ENCODE measurements at regions not wholly inside any gene's neighbourhood (a gene's known extent, or its start where the extent isn't known, plus 50 kb on each side); places are given as distances from the start of the nearest gene placed in this dataset.
A peak's percentile ranks its signal among the peaks of the same experiment; 100 is the strongest.
"Not testable (repeated sequence)": the region's sequence is repeated elsewhere in the genome, so short reads cannot be mapped to it uniquely, and the experiment has no call there.

DNA sequence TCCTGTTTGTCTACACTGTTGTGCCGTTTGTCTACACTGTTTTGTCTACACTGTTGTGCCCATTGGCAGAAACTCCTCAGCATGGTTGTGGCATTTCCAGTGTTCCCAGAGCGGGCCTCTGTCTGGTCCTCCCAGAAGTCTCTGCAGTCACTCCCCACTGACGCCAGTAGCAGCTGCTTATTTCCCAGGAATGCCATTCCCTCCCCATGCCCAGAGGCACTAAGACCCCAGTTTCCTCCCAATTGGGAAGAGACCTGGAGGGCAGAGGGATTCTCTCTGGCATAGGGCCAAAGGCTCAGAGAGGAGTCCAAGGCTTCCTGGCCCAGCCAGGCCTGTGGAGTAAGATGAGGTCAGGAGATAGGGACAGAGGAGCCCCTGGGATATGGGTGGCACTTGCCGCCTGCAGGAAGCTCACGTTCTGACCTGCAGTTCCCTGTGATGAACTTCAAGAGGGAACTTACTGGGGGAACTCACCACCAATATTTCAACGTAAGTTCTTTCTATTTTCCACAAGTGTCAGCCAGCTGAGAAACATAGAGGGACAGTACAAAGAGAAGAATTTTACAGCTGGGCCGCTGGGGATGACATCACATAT lies 69.1 kb downstream of the TNFAIP2 start:
- DNase-seq (ENCODE audit: low read depth): no peak
- no peak for TF ChIP-seq CTCF (conservative IDR thresholded peaks at IDR 0.05; ENCODE audit: low read depth, low read length)
- H3K4me3 ChIP-seq (ENCODE audit: low read depth, low read length): no peak overlapping the region

DNA sequence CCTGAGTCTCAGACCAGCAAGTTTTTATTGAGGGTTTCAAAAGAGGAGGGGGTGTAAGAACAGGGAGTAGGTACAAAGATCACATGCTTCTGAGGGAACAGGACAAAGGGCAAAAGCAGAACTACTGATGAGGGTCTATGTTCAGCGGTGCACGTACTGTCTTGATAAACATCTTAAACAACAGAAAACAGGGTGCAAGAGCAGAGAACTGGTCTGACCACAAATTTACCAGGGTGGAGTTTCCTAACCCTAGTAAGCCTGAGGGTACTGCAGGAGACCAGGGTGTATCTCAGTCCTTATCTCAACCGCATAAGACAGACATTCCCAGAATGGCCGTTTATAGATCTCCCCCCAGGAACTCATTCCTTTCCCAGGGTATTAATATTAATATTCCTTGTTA lies 69.6 kb downstream of the TNFAIP2 start:
- not testable (repeated sequence) for DNase-seq (ENCODE audit: low read depth); H3K4me3 ChIP-seq (ENCODE audit: low read depth, low read length)

DNA sequence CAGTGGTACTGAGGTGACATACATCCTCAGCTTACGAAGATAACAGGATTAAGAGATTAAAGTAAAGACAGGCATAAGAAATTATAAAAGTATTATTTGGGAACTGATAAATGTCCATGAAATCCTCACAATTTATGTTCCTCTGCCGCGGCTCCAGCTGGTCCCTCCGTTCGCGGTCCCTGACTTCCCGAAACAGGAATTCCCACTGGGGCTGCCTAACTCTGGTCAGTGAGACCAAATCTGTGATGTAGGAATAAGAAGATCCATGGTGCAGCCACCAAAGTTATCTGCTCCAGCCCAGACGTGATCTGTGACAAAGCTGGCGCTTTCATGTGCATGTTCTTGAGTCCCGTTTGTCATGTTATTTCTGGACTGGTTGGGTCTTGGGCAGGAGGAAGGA lies 70.2 kb downstream of the TNFAIP2 start:
- DNase-seq (ENCODE audit: low read depth); H3K4me3 ChIP-seq (ENCODE audit: low read depth, low read length): not testable (repeated sequence)

- peak; percentile 78 for DNase-seq (ENCODE audit: low read depth)
- no peak for TF ChIP-seq CTCF (conservative IDR thresholded peaks at IDR 0.05; ENCODE audit: low read depth, low read length)
- H3K4me3 ChIP-seq (ENCODE audit: low read depth, low read length): no peak overlapping the region
These were observed 71.2 kb downstream of the TNFAIP2 start for GRCh38 chr14:103194256-103195045.

DNA sequence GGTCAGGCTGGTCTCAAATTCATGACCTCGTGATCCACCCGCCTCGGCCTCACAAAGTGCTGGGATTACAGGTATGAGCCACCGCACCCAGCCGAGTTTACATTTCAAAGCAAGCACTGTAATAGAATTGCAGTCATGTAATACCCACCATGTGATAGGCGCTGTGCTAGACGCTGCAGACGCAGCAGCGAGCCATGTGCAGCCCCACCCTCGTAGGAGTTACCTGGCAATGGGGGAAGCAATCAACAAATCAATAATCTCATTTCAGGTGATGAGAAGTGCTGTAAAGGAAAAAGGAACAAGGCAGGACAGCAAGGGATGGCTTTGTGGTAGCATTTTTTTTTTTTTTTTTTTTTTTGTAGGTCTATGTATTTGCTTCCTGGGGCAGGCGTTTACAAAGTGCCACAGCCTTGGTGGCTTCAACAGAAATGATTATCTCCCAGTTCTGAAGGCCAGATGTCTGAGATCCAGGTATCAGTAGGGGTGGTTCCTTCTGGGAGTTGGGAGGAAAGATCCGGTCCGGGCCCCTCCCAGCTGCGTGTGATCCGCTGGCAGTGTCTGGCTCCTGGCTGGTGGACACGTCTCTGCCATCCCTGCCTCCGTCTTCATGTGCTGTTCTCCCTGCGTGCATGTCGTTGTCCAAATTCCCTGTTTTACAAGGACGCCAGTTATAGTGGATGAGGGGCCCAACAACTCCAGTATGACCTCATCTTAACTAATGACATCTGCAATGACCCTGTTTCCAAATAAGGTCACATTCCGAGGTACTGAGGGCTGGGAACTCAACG lies 72.8 kb downstream of the TNFAIP2 start:
- DNase-seq (ENCODE audit: low read depth): no peak
- no peak overlapping the region for H3K4me3 ChIP-seq (ENCODE audit: low read depth, low read length)
- no peak for TF ChIP-seq CTCF (conservative IDR thresholded peaks at IDR 0.05; ENCODE audit: low read depth, low read length)

DNA sequence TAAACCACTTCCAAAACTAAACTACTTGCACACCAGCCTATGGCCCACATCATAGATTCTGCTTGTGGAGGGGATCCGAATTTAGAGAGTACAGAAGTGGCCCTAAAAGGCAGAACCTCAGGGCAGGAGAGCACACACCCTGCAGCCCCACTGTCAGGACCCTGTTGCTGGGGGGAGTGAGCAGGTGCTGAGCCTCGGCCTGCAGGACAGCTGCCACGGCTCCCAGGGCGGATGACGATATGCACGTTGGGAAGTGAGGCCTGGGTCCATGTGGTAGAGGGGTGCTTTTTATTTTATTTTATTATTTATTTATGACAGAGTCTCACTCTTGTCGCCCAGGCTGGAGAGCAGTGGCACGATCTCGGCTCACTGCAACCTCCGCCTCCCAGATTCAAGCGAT lies 73.5 kb downstream of the TNFAIP2 start:
- TF ChIP-seq CTCF (conservative IDR thresholded peaks at IDR 0.05; ENCODE audit: low read depth, low read length): no peak
- no peak overlapping the region for H3K4me3 ChIP-seq (ENCODE audit: low read depth, low read length)
- no peak for DNase-seq (ENCODE audit: low read depth)

GRCh38 chr14:103198131-103199105 lies 75.2 kb downstream of the TNFAIP2 start:
- TF ChIP-seq CTCF (conservative IDR thresholded peaks at IDR 0.05; ENCODE audit: low read depth, low read length): no peak
- peak; percentile 80 for DNase-seq (ENCODE audit: low read depth)
- H3K4me3 ChIP-seq (ENCODE audit: low read depth, low read length): no peak overlapping the region
